H7 (cell line): ENCODE measurements at regions not wholly inside any gene's neighbourhood (a gene's known extent, or its start where the extent isn't known, plus 50 kb on each side); places are given as distances from the start of the nearest gene placed in this dataset.

Experiments used
- DNase-seq: peaks from one replicate; pipeline ENCODE4 v3.0.0; 2012
- H3K27me3 ChIP-seq: 2 replicates; pipeline ENCODE4 v1.6.0; 2011; ENCODE audit warnings: mild to moderate bottlenecking, low read length; ENCODE audit not compliant: control insufficient read depth, insufficient read depth
- H3K36me3 ChIP-seq: replicated peaks from 2 replicates; pipeline ENCODE4 v1.5.1; 2011; ENCODE audit warnings: low read length; ENCODE audit not compliant: control insufficient read depth, insufficient read depth
- H3K4me3 ChIP-seq: 2 replicates; pipeline ENCODE4 v1.5.1; 2011; ENCODE audit warnings: low read depth, mild to moderate bottlenecking, control low read depth, low read length, moderate library complexity; ENCODE audit not compliant: insufficient read depth

DNA sequence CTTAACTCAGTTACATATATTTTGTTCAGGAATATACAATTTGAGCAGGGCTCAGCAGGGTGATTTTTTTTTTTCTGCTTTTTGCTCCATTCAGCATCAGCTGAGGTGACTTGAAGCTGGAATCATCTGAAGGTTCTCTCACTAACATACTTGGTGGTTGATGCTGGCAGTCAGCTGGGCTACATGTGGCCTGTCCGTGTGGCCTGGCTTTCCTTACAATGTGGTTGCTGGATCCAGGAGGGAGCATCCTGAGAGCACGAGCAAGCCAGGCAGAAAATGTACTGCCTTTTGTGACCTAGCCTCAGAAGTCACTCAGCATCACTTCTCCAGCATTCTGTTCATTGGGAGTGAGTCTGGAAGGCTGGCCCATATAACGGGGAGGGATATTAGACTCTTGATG is 151.6 kb upstream of the E2F8 start:
- Histone ChIP-seq H3K4me3 (no peak overlapping the region), H3K27me3 (no peaks in the 10 kb centered on the region), H3K36me3 (no peaks in the 10 kb centered on the region)
- no peak for DNase-seq

GRCh38 chr11:19391652-19392051 is 150.9 kb upstream of the E2F8 start:
- Histone ChIP-seq H3K4me3 (no peak overlapping the region), H3K27me3 (no peaks in the 10 kb centered on the region), H3K36me3 (no peaks in the 10 kb centered on the region)
- DNase-seq = no peak

DNA sequence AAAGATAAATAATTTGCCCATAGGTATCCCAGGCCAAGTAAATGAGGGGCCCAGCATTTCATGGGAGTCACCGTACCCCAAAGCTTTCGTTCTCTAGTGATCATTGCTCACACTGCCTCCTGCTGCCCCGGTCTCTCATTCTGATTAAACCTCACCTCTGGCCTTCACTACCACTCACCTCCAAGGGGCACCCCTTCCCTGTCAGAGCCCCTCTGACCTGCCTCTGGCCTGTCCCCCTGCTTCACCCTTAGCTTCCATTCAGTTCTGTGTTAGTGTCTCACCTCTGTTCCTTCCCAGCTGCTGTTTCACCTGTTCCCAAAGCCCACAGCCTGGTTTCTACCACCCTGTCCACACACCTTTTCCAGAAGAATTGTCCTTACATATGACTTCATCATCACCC is 150.3 kb upstream of the E2F8 start:
- no peaks in the 10 kb centered on the region for H3K36me3 ChIP-seq
- no peak overlapping the region for H3K4me3 ChIP-seq
- DNase-seq = no peak
- no peaks in the 10 kb centered on the region for H3K27me3 ChIP-seq

DNA sequence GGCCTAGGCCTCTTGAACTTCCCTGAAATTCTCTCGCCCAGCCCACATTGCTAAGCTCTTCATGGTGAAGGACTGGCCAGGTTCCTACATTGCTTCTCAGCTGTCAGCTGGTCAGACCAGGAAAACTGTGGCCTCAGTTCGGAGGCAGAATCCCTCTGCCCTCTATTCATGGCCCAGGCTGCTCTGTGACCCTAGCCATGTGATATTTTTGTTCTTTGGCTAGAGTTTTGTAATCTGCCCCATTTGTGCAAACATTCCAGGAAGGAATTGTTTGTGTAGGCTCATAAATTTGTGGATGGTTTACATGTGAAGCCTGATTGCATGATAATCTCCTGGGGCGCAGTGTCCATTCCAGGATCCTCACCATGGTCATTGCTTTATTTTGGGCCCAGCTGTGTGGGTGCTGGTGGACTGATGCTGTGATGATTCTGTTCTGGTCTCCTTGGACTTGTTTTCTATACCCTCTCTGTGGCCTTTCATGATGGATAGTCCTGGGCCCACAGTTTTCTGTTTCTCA is 149.1 kb upstream of the E2F8 start:
- no peaks in the 10 kb centered on the region for H3K27me3 ChIP-seq
- H3K4me3 ChIP-seq = no peak overlapping the region
- H3K36me3 ChIP-seq = no peaks in the 10 kb centered on the region
- no peak for DNase-seq

DNA sequence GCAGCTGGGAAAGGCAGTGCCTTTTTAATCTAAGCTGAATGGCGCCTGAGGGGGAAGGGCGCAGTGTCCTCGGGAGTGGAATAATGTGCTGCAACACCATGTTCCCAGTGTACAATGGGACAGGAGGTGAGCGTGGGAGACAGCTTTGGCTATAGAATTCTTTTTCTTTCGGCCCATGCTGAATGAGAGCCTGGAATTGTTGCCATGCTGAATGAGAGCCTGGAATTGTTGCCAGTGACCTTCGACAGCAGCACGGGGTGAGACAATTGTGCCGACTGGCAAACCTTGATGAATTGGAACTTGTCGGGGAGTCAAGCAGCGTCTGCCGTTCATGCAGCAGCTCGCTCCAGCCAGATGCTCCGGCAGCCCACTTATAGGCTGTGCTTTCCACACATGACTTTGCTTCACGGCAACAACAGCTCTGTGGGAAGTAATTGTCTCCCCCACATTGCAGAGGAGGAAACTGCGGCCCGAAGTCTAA is 141.4 kb upstream of the E2F8 start:
- no peak for DNase-seq
- no peak overlapping the region for H3K4me3 ChIP-seq
- no peaks in the 10 kb centered on the region for H3K36me3 ChIP-seq
- no peaks in the 10 kb centered on the region for H3K27me3 ChIP-seq

DNA sequence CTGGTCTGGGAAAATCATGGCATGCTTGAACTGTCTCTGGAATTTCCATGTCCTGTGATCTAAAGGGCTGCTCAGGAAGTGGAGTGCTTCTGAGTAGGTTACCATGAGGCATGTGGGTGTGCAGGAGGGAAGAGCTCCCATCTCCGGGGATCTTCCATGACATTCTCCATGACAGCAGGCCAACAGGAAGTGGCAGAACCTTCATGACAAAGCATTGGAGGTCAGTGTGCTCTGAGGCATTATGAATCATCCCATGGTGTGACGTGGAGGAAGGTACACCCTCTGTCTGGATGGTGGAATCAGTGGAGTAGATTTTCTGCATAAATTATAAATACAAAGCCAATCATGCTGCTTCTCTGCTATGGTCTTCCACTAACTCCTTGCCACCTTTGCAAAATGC is 139.6 kb upstream of the E2F8 start:
- no peak for DNase-seq
- H3K4me3 ChIP-seq = no peak overlapping the region
- H3K36me3 ChIP-seq = no peaks in the 10 kb centered on the region
- H3K27me3 ChIP-seq = no peaks in the 10 kb centered on the region

GRCh38 chr11:19379465-19379864 is 138.7 kb upstream of the E2F8 start:
- H3K36me3 ChIP-seq = no peaks in the 10 kb centered on the region
- no peaks in the 10 kb centered on the region for H3K27me3 ChIP-seq
- H3K4me3 ChIP-seq = no peak overlapping the region
- no peak for DNase-seq

GRCh38 chr11:19378814-19379213 is 138.1 kb upstream of the E2F8 start:
- H3K27me3 ChIP-seq = no peaks in the 10 kb centered on the region
- no peak for DNase-seq
- no peak overlapping the region for H3K4me3 ChIP-seq
- H3K36me3 ChIP-seq = no peaks in the 10 kb centered on the region

DNA sequence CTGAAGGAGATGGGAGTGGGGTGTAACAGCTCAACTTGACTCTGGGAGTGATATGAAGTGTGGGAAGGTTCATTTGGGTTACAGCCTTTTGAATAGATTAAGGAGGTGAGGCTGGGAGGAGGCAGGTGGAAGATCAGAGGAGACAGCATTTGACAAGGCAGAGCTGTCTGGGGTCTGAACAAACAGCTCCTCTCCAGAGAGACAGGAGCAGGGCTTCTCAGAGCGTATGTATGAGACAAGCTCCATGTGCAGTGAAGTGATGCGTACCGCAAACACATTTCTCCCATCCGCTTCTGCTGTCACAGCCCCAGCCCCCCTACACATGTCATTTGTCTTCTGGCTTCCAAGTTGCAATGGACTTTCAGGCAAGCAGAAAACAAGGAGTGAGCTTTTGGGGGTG is 137.1 kb upstream of the E2F8 start:
- no peaks in the 10 kb centered on the region for H3K27me3 ChIP-seq
- H3K36me3 ChIP-seq = no peaks in the 10 kb centered on the region
- no peak for DNase-seq
- H3K4me3 ChIP-seq = no peak overlapping the region

DNA sequence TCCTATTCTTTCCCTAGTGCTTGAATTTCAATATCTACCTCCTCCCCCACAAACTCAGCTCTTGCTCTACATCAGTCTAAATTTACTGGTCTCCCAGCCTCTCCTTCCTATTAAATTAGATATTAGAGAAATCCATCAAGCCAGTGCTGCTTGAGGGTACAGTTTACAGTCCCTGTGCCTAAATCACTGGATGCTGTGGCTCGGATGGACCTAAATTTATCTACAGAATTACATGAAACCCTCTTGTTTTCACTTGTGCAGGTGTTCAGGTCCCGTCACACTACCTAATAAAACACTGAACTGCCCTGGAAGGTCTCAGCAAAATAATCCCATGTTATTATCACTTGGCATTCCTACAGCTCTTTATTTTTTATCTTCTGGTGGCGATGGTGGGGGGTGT is 134.7 kb upstream of the E2F8 start:
- H3K27me3 ChIP-seq = no peaks in the 10 kb centered on the region
- H3K4me3 ChIP-seq = no peak overlapping the region
- DNase-seq = no peak
- no peaks in the 10 kb centered on the region for H3K36me3 ChIP-seq

- Histone ChIP-seq H3K27me3 (no peaks in the 10 kb centered on the region), H3K36me3 (no peaks in the 10 kb centered on the region), H3K4me3 (no peak overlapping the region)
- DNase-seq = no peak
Measured at GRCh38 chr11:19374151-19374569, 133.4 kb upstream of the E2F8 start.

DNA sequence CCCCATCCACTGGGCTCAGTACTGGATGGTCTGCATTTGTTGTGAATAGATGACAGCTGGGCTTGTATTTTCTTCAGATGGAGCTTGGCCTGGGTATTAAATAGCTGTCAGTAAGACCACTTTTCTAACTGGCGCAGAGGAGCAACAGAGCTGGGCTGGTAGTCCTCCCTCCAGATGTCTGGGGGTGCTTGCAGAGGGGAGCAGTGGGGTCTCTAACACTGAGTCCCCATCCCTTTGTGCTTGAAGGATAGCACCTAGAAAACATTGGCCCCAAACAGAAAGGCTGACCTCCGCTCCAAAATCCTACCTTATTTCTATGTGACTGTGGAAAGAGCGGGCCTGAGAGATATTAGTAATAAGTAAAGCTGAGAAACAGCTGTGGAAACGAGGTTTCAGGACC is 131.6 kb upstream of the E2F8 start:
- Histone ChIP-seq H3K4me3 (no peak overlapping the region), H3K36me3 (no peaks in the 10 kb centered on the region), H3K27me3 (no peaks in the 10 kb centered on the region)
- no peak for DNase-seq

DNA sequence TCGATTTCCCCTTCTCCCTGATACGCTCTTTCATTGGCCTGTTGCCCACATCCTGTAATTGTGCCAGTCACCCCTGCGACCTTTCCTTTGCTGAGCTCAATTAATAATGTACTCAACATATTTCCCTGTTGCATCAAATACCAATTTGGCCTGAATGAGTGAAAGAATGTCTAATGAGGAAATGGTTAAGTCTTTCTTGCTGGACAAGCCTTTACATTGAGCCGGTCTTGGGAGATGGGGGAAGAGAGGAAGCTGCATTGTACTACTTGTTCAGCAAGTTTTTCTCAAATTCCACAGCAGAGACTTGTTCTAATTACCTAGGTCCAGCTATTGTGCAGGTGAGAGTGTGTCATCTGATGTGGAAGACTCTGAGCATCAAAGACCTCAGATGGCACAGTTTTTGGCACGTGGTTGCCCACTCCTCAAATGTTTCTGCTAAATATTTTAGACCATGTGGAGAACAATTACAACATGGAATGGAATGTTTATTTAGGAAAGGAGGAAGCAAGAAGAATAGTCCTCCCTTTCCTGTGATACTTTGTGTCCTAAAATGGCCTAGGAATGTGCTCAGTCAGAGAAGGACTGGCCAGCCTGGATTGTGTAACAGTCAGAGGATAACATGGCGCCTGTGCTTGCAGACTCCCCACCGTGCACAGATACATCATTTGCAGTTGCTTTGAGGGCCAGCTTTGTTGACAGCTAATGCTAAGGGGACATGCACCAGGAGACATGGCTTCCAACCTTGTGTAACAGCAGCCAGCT is 129.5 kb upstream of the E2F8 start:
- Histone ChIP-seq H3K36me3 (no peaks in the 10 kb centered on the region), H3K27me3 (no peaks in the 10 kb centered on the region), H3K4me3 (no peak overlapping the region)
- no peak for DNase-seq

DNA sequence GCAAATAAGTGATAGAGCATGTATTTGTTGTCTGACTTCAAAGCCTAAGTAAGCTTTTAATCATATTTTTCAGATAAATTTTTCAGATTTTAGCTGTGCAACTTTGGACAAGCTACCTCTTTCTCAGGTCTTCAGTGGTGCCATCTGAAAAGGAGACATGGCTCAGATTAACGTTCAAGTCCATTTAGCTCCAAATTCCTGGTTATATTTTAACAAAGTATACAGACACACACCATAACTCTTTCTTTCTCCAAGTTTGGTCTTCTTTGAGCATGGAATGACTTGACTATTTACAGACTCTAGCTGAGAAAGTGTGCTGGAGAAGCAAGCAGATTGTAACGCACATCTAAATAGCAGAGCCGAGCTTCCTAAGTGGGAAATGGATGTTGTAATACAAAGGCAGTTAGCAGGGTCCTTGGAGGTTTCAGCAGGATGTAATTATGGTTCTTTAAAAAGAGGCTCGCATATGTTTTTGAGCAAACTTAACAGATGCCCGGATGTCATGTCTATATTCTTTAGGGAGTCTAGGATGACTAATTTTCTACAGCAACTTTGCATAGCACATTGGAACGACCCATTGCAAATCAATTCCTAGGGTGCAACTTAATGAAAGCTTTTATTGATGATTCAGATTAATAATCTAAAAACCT is 128.1 kb upstream of the E2F8 start:
- H3K36me3 ChIP-seq = no peaks in the 10 kb centered on the region
- no peak for DNase-seq
- H3K4me3 ChIP-seq = no peak overlapping the region
- no peaks in the 10 kb centered on the region for H3K27me3 ChIP-seq

DNA sequence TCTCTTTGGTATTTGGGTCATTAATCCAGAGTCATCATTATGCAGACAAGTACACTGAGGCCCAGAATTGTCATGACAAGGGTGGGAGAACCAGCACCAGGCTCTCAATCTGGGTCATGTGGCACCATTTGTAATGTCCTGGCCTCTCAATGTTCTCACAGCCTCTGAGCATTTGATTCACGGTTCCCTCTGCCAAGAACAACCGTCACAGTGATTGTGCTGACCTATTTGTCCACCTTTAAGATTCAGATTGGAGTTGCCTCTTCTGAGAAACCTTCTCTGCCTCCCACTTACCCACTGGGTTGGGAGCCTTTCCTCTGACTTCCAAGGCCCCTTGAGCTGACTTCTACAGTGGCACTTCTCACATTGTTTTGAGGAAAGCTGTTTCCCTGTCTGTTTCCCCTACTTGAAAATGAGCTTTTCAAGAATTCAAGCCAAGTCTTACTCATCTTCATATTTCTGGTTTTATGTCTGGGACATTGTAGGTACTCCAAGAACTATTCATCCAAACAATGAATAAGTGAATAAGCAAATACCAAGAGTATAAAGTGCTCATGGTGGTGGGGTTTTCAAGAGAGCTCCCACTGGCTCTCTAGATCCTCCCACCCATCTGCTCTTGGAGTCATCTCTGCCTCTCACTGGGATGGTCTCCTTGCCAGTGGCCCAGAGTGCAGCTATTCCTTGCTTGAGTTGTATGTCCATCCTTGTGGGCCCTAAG is 126.4 kb upstream of the E2F8 start:
- Histone ChIP-seq H3K4me3 (no peak overlapping the region), H3K27me3 (no peaks in the 10 kb centered on the region), H3K36me3 (no peaks in the 10 kb centered on the region)
- no peak for DNase-seq
